NAMALWA (cell line): ENCODE measurements at regions not wholly inside any gene's neighbourhood (a gene's known extent, or its start where the extent isn't known, plus 50 kb on each side); places are given as distances from the start of the nearest gene placed in this dataset.
"Not testable (repeated sequence)": the region's sequence is repeated elsewhere in the genome, so short reads cannot be mapped to it uniquely, and the experiment has no call there.

Experiments
- DNase-seq: peaks from one replicate; pipeline ENCODE4 v3.0.0-alpha.2; 2015; ENCODE audit warnings: low spot score

- not testable (repeated sequence) for DNase-seq
These were observed 303.8 kb upstream of the SEMA3C start for GRCh38 chr7:81222692-81223091.

GRCh38 chr7:81221527-81222217 lies 302.8 kb upstream of the SEMA3C start:
- no peak for DNase-seq

- no peak for DNase-seq
These were observed 299.7 kb upstream of the SEMA3C start for GRCh38 chr7:81218480-81219106.

GRCh38 chr7:81213394-81213793 lies 294.5 kb upstream of the SEMA3C start:
- DNase-seq: no peak

GRCh38 chr7:81211934-81212320 lies 293.1 kb upstream of the SEMA3C start:
- DNase-seq: no peak

GRCh38 chr7:81211204-81211933 lies 292.5 kb upstream of the SEMA3C start:
- no peak for DNase-seq

- DNase-seq: no peak
These were observed 291.6 kb upstream of the SEMA3C start for GRCh38 chr7:81210137-81211064.

GRCh38 chr7:81209059-81209458 lies 290.2 kb upstream of the SEMA3C start:
- no peak for DNase-seq

- no peak for DNase-seq
These were observed 288.9 kb upstream of the SEMA3C start for GRCh38 chr7:81207801-81208200.

GRCh38 chr7:81206667-81207360 lies 288.0 kb upstream of the SEMA3C start:
- DNase-seq: no peak

GRCh38 chr7:81206217-81206616 lies 287.4 kb upstream of the SEMA3C start:
- DNase-seq: no peak

- DNase-seq: no peak
These were observed 282.3 kb upstream of the SEMA3C start for GRCh38 chr7:81201188-81201587.

- no peak for DNase-seq
These were observed 279.9 kb upstream of the SEMA3C start for GRCh38 chr7:81198766-81199165.

GRCh38 chr7:81197266-81197665 lies 278.4 kb upstream of the SEMA3C start:
- no peak for DNase-seq

- no peak for DNase-seq
These were observed 276.2 kb upstream of the SEMA3C start for GRCh38 chr7:81195033-81195432.

- DNase-seq: no peak
These were observed 272.3 kb upstream of the SEMA3C start for GRCh38 chr7:81190997-81191768.

GRCh38 chr7:81187753-81188152 lies 268.9 kb upstream of the SEMA3C start:
- DNase-seq: no peak

- DNase-seq: no peak
These were observed 267.8 kb upstream of the SEMA3C start for GRCh38 chr7:81186691-81187090.

GRCh38 chr7:81185072-81185471 lies 266.2 kb upstream of the SEMA3C start:
- no peak for DNase-seq

GRCh38 chr7:81183326-81183725 lies 264.5 kb upstream of the SEMA3C start:
- no peak for DNase-seq

GRCh38 chr7:81182056-81182455 lies 263.2 kb upstream of the SEMA3C start:
- DNase-seq: not testable (repeated sequence)
